WTC11 (cell line): ENCODE measurements at regions not wholly inside any gene's neighbourhood (a gene's known extent, or its start where the extent isn't known, plus 50 kb on each side); places are given as distances from the start of the nearest gene placed in this dataset.

Experiments used
- CREB1 ChIP-seq: sonication (generic); formaldehyde crosslinking; IDR thresholded peaks from 2 replicates; pipeline ENCODE4 v1.8.0; 2023; ENCODE audit warnings: mild to moderate bottlenecking, missing genetic modification reagents
- ELF4 ChIP-seq: sonication (generic); formaldehyde crosslinking; IDR thresholded peaks from 2 replicates; pipeline ENCODE4 v1.8.1; 2022; ENCODE audit warnings: low read depth, mild to moderate bottlenecking, moderate library complexity, missing genetic modification reagents
- FOXJ3 ChIP-seq: sonication (generic); formaldehyde crosslinking; IDR thresholded peaks from 2 replicates; pipeline ENCODE4 v1.9.0; 2021; ENCODE audit warnings: missing genetic modification reagents, mild to moderate bottlenecking, borderline replicate concordance
- IRF2 ChIP-seq: sonication (generic); formaldehyde crosslinking; IDR thresholded peaks from 2 replicates; pipeline ENCODE4 v1.8.0; 2022; ENCODE audit warnings: low read depth, missing genetic modification reagents, borderline replicate concordance
- TCF7 ChIP-seq: sonication (generic); formaldehyde crosslinking; IDR thresholded peaks from 2 replicates; pipeline ENCODE4 v1.8.0; 2022; ENCODE audit warnings: mild to moderate bottlenecking, low read depth, missing genetic modification reagents, moderate library complexity
- TF ChIP-seq, protein P1 (sequence below): fragments of 200-600 bp; IDR thresholded peaks from 2 replicates; pipeline ENCODE4 v1.8.0; 2022; ENCODE audit warnings: antibody characterized with exemption
- TF ChIP-seq, protein P2 (sequence below): sonication (generic); formaldehyde crosslinking; IDR thresholded peaks from 2 replicates; pipeline ENCODE4 v1.8.0; 2022; ENCODE audit warnings: mild to moderate bottlenecking, missing genetic modification reagents
- TF ChIP-seq, protein P3 (sequence below): sonication (generic); formaldehyde crosslinking; IDR thresholded peaks from 2 replicates; pipeline ENCODE4 v1.8.0; 2023; ENCODE audit warnings: missing genetic modification reagents, mild to moderate bottlenecking, borderline replicate concordance

DNA sequence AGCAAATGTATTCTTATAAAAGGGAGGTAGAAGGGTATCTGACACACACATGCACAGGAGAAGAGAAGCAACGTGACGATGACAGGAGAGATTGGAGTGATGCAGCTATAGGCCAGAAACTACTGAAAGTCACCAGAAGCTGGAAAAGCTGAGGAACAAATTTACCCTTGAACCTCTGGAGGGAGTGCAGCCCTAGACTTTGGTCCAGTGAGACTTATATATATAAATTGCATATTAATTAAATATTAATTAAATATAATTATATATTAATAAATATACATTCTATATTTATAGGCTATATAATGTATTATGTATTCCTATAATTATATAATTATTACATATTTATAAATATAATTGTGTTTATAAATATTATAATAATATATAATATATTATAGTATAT lies 96.5 kb upstream of the LMCD1 start:
- TF ChIP-seq, protein P1, sequence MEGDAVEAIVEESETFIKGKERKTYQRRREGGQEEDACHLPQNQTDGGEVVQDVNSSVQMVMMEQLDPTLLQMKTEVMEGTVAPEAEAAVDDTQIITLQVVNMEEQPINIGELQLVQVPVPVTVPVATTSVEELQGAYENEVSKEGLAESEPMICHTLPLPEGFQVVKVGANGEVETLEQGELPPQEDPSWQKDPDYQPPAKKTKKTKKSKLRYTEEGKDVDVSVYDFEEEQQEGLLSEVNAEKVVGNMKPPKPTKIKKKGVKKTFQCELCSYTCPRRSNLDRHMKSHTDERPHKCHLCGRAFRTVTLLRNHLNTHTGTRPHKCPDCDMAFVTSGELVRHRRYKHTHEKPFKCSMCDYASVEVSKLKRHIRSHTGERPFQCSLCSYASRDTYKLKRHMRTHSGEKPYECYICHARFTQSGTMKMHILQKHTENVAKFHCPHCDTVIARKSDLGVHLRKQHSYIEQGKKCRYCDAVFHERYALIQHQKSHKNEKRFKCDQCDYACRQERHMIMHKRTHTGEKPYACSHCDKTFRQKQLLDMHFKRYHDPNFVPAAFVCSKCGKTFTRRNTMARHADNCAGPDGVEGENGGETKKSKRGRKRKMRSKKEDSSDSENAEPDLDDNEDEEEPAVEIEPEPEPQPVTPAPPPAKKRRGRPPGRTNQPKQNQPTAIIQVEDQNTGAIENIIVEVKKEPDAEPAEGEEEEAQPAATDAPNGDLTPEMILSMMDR = no peak
- TF ChIP-seq, protein P2, sequence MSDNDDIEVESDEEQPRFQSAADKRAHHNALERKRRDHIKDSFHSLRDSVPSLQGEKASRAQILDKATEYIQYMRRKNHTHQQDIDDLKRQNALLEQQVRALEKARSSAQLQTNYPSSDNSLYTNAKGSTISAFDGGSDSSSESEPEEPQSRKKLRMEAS = no peak
- no peak for TF ChIP-seq IRF2 (CRISPR knock-in tag)
- no peak for TF ChIP-seq CREB1 (CRISPR knock-in tag)
- no peak for TF ChIP-seq TCF7
- TF ChIP-seq FOXJ3 (CRISPR knock-in tag) = no peak
- TF ChIP-seq ELF4 (CRISPR knock-in tag) = no peak
- TF ChIP-seq, protein P3, sequence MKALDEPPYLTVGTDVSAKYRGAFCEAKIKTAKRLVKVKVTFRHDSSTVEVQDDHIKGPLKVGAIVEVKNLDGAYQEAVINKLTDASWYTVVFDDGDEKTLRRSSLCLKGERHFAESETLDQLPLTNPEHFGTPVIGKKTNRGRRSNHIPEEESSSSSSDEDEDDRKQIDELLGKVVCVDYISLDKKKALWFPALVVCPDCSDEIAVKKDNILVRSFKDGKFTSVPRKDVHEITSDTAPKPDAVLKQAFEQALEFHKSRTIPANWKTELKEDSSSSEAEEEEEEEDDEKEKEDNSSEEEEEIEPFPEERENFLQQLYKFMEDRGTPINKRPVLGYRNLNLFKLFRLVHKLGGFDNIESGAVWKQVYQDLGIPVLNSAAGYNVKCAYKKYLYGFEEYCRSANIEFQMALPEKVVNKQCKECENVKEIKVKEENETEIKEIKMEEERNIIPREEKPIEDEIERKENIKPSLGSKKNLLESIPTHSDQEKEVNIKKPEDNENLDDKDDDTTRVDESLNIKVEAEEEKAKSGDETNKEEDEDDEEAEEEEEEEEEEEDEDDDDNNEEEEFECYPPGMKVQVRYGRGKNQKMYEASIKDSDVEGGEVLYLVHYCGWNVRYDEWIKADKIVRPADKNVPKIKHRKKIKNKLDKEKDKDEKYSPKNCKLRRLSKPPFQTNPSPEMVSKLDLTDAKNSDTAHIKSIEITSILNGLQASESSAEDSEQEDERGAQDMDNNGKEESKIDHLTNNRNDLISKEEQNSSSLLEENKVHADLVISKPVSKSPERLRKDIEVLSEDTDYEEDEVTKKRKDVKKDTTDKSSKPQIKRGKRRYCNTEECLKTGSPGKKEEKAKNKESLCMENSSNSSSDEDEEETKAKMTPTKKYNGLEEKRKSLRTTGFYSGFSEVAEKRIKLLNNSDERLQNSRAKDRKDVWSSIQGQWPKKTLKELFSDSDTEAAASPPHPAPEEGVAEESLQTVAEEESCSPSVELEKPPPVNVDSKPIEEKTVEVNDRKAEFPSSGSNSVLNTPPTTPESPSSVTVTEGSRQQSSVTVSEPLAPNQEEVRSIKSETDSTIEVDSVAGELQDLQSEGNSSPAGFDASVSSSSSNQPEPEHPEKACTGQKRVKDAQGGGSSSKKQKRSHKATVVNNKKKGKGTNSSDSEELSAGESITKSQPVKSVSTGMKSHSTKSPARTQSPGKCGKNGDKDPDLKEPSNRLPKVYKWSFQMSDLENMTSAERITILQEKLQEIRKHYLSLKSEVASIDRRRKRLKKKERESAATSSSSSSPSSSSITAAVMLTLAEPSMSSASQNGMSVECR = no peak
